ENCODE measurements at regions not wholly inside any gene's neighbourhood (a gene's known extent, or its start where the extent isn't known, plus 50 kb on each side); places are given as distances from the start of the nearest gene placed in this dataset.

- dilution Hi-C loops (cut with MboI; ENCODE audit: extremely low pct_ligation_motif_present, low sequenced_read_pairs) = no loop called here
- Histone ChIP-seq H3K9me3 (replicated peaks; ENCODE audit: control insufficient read depth, insufficient read depth, low read length) (no peaks in the 10 kb centered on the region), H3K4me1 (ENCODE audit: control insufficient read depth, extremely low read depth, insufficient read depth, low read length) (no peaks in the 10 kb centered on the region), H3K9me1 (replicated peaks; ENCODE audit: control insufficient read depth, extremely low read depth, insufficient read depth, low read length) (no peaks in the 10 kb centered on the region), H3K9ac (replicated peaks; ENCODE audit: extremely low read depth, insufficient read depth, low read length) (no peak overlapping the region), H3K79me2 (ENCODE audit: control insufficient read depth, insufficient read depth, low read length) (no peaks in the 10 kb centered on the region), H3K4me3 (replicated peaks in 1 of 3; ENCODE audit: insufficient read depth in 1 of 3, low read depth in 1 of 3, low read length in 3 of 3) (no peak overlapping the region), H3K27me3 (ENCODE audit: control insufficient read depth in 2 of 2, insufficient read depth in 2 of 2, low read length in 2 of 2) (peaks cover 0 to 20% of the 10 kb centered on the region in 2 experiments), H3K4me2 (ENCODE audit: insufficient read depth, low read length) (no peak overlapping the region), H3K27ac (ENCODE audit: insufficient read depth, low read depth, low read length) (no peak overlapping the region), H3K36me3 (ENCODE audit: control insufficient read depth in 2 of 2, extremely low read depth in 1 of 2, insufficient read depth in 2 of 2, low read length in 2 of 2) (no peaks in the 10 kb centered on the region), H4K20me1 (replicated peaks; ENCODE audit: control insufficient read depth, extremely low read depth, insufficient read depth, low read length) (no peaks in the 10 kb centered on the region), H2AFZ (ENCODE audit: low read depth, low read length) (no peak overlapping the region)
- BruUV-seq (replicated peaks) = no TSS peak
- TF ChIP-seq MAX (IDR thresholded peaks at IDR 0.05; ENCODE audit: insufficient read depth, insufficient read length) (no peak), POLR2AphosphoS5 (IDR thresholded peaks at IDR 0.05; ENCODE audit: insufficient read depth, low read depth, low read length) (no peak), JUN (IDR thresholded peaks at IDR 0.05; ENCODE audit: borderline replicate concordance, insufficient read depth, insufficient read length, low read depth) (no peak), GATA2 (IDR thresholded peaks at IDR 0.05; ENCODE audit: insufficient read depth, insufficient read length, low read depth, low read length) (no peak), FOS (IDR thresholded peaks at IDR 0.05; ENCODE audit: borderline replicate concordance, insufficient read depth, low read length) (no peak), MYC (IDR thresholded peaks at IDR 0.05; ENCODE audit: low read depth, low read length) (no peak), POLR2A (IDR thresholded peaks at IDR 0.05; ENCODE audit: low read depth, low read length) (no peak), EZH2 (IDR thresholded peaks at IDR 0.05; ENCODE audit: borderline replicate concordance, low read depth, low read length, severe bottlenecking) (no peak)
- TF ChIP-seq, protein P1, sequence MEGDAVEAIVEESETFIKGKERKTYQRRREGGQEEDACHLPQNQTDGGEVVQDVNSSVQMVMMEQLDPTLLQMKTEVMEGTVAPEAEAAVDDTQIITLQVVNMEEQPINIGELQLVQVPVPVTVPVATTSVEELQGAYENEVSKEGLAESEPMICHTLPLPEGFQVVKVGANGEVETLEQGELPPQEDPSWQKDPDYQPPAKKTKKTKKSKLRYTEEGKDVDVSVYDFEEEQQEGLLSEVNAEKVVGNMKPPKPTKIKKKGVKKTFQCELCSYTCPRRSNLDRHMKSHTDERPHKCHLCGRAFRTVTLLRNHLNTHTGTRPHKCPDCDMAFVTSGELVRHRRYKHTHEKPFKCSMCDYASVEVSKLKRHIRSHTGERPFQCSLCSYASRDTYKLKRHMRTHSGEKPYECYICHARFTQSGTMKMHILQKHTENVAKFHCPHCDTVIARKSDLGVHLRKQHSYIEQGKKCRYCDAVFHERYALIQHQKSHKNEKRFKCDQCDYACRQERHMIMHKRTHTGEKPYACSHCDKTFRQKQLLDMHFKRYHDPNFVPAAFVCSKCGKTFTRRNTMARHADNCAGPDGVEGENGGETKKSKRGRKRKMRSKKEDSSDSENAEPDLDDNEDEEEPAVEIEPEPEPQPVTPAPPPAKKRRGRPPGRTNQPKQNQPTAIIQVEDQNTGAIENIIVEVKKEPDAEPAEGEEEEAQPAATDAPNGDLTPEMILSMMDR (IDR thresholded peaks at IDR 0.05; ENCODE audit: extremely low read depth in 1 of 2, insufficient read depth in 1 of 2, low read depth in 1 of 2, low read length in 2 of 2) = no peak
- intact Hi-C loops (cut with micrococcal nuclease) = no loop called here
- ChIA-PET POLR2A (no interaction called here), CTCF (interaction anchor here (1.3 kb wide), 1 partner anchor 34 kb away, joined by 7 read pairs; no protein-coding TSS in a partner anchor)
- FAIRE-seq (no peak), DNase-seq (ENCODE audit: low read depth, low spot score) (no peak)
Observed at GRCh38 chr6:79833964-79834284, 113.4 kb downstream of the ELOVL4 start.

Data from endothelial cell of umbilical vein (primary cell).